ENCODE measurements at regions not wholly inside any gene's neighbourhood (a gene's known extent, or its start where the extent isn't known, plus 50 kb on each side); places are given as distances from the start of the nearest gene placed in this dataset.

GRCh38 chr21:35506352-35506751 is 457.2 kb upstream of the RUNX1 start (continued):
- TF ChIP-seq, protein P1, sequence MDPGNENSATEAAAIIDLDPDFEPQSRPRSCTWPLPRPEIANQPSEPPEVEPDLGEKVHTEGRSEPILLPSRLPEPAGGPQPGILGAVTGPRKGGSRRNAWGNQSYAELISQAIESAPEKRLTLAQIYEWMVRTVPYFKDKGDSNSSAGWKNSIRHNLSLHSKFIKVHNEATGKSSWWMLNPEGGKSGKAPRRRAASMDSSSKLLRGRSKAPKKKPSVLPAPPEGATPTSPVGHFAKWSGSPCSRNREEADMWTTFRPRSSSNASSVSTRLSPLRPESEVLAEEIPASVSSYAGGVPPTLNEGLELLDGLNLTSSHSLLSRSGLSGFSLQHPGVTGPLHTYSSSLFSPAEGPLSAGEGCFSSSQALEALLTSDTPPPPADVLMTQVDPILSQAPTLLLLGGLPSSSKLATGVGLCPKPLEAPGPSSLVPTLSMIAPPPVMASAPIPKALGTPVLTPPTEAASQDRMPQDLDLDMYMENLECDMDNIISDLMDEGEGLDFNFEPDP (CRISPR knock-in tag; conservative IDR thresholded peaks at IDR 0.05), result no peak
- no peak for TF ChIP-seq ZNF597 (CRISPR knock-in tag; IDR thresholded peaks at IDR 0.05)
- TF ChIP-seq WIZ (CRISPR knock-in tag; IDR thresholded peaks at IDR 0.05), result no peak
- TF ChIP-seq, protein P2, sequence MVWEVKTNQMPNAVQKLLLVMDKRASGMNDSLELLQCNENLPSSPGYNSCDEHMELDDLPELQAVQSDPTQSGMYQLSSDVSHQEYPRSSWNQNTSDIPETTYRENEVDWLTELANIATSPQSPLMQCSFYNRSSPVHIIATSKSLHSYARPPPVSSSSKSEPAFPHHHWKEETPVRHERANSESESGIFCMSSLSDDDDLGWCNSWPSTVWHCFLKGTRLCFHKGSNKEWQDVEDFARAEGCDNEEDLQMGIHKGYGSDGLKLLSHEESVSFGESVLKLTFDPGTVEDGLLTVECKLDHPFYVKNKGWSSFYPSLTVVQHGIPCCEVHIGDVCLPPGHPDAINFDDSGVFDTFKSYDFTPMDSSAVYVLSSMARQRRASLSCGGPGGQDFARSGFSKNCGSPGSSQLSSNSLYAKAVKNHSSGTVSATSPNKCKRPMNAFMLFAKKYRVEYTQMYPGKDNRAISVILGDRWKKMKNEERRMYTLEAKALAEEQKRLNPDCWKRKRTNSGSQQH (CRISPR knock-in tag; IDR thresholded peaks at IDR 0.05; ENCODE audit: low read depth), result no peak
- TF ChIP-seq, protein P3, sequence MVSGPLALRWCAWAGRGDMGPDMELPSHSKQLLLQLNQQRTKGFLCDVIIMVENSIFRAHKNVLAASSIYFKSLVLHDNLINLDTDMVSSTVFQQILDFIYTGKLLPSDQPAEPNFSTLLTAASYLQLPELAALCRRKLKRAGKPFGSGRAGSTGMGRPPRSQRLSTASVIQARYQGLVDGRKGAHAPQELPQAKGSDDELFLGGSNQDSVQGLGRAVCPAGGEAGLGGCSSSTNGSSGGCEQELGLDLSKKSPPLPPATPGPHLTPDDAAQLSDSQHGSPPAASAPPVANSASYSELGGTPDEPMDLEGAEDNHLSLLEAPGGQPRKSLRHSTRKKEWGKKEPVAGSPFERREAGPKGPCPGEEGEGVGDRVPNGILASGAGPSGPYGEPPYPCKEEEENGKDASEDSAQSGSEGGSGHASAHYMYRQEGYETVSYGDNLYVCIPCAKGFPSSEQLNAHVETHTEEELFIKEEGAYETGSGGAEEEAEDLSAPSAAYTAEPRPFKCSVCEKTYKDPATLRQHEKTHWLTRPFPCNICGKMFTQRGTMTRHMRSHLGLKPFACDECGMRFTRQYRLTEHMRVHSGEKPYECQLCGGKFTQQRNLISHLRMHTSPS (CRISPR knock-in tag; IDR thresholded peaks at IDR 0.05; ENCODE audit: low read depth), result no peak

DNA sequence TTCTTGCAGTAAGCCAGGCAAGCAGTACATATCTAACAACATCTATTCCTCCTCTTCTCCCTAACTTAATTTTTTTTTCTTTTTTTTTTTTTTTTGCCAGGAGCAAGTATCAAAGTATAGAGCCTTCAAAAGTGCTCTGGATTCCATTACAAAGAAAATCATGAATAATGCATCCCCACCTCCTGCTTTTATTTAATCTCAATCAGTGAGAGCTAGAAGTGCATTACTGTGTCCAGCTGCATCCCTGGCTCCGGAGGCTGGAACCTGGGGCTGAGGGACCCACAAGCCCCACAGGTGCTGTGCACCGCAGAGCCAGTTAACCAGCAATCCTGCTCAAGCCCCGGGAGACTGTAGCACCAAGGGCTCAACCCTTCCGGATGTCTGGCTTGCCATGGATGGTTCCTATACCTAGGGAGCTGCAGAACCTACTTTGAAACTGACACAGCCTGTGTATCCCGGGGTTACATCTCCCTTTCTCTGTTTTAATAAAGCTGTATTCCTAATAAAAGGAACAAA is 455.9 kb upstream of the RUNX1 start:
- intact Hi-C loops (cut with micrococcal nuclease; ENCODE audit: unreplicated experiment), result loop anchor here (10.0 kb wide), 2 partner anchors 450 to 610 kb away; no protein-coding TSS in a partner anchor
- ATAC-seq, result no peak
- TF ChIP-seq FOXM1 (CRISPR knock-in tag; IDR thresholded peaks at IDR 0.05) (no peak), SNAPC4 (CRISPR knock-in tag; IDR thresholded peaks at IDR 0.05) (no peak), ZSCAN20 (CRISPR knock-in tag; IDR thresholded peaks at IDR 0.05; ENCODE audit: borderline replicate concordance) (no peak), POLR2AphosphoS2 (IDR thresholded peaks at IDR 0.05; ENCODE audit: low read depth, low read length) (no peak), ATF7-NPFF (CRISPR knock-in tag; IDR thresholded peaks at IDR 0.05; ENCODE audit: low read depth) (no peak)

More for the DNA sequence above, 455.9 kb upstream of the RUNX1 start:
- Histone ChIP-seq H3K4me2 (ENCODE audit: low read depth, low read length) (no peak overlapping the region), H3K79me2 (ENCODE audit: insufficient read depth, low read length) (no peaks in the 10 kb centered on the region), H3K4me1 (ENCODE audit: insufficient read depth, low read length) (peaks cover 7% of the 10 kb centered on the region; the same call in 1 of the 2 replicates), H2AFZ (ENCODE audit: low read length) (no peak overlapping the region), H4K20me1 (ENCODE audit: insufficient read depth, low read length) (no peaks in the 10 kb centered on the region), H3K27me3 (ENCODE audit: control insufficient read depth in 1 of 2, insufficient read depth in 2 of 2, low read length in 2 of 2) (no peaks in the 10 kb centered on the region), H3K9ac (ENCODE audit: insufficient read depth, low read depth, low read length) (no peak overlapping the region), H3K4me3 (replicated peaks in 1 of 3; ENCODE audit: insufficient read depth in 1 of 3, low read depth in 2 of 3, low read length in 3 of 3) (no peak overlapping the region), H3K36me3 (replicated peaks in 1 of 2; ENCODE audit: control insufficient read depth in 1 of 2, insufficient read depth in 2 of 2, low read length in 2 of 2) (no peaks in the 10 kb centered on the region), H3K9me3 (ENCODE audit: low read length) (no peaks in the 10 kb centered on the region), H3K27ac (ENCODE audit: extremely low read length, insufficient read depth, low read length) (no peak overlapping the region)
- DNase-seq (ENCODE audit: low spot score) (no peak), FAIRE-seq (no peak)
- 25% methylated on average over 4 of the region's 5 CpGs for WGBS (ENCODE audit: low lambda C conversion rate)
- in situ Hi-C loops (cut with HindIII; ENCODE audit: extremely low pct_ligation_motif_present, low pct_unique_long_range_greater_than_20kb), result no loop called here
- CTCF ChIA-PET (ENCODE audit: low intra/inter-chr PET ratio, low total read pairs), result no interaction called here
- BruUV-seq (replicated peaks), result no TSS peak
- POLR2A ChIA-PET, result no interaction called here

All from HepG2 (cell line).